ENCODE measurements at regions not wholly inside any gene's neighbourhood (a gene's known extent, or its start where the extent isn't known, plus 50 kb on each side); places are given as distances from the start of the nearest gene placed in this dataset.

DNA sequence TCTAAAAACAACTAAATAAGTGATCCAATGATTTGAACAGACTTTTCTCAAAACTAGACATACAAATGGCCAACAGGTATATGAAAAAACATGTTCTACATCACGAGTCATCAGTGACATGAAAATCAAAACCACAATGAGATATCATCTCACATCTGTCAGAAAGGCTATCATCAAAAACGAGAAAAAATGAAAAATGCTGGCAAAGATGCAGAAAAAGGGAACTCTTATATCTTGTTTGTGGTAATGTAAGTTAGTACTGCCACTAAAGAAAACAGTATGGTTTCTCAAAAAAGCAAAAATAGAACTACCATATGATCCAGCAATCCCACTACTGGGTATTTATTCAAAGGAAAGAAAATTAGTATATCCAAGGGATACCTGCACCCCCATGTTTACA is 152.9 kb upstream of the FOXN2 start:
- TF ChIP-seq ZBTB7A (IDR thresholded peaks at IDR 0.05; ENCODE audit: low read depth) (no peak), FOXM1 (IDR thresholded peaks at IDR 0.05; ENCODE audit: borderline replicate concordance, low read depth) (no peak), CEBPB (IDR thresholded peaks at IDR 0.05) (no peak), TCF12 (IDR thresholded peaks at IDR 0.05; ENCODE audit: low read depth) (no peak), YY1 (IDR thresholded peaks at IDR 0.05; ENCODE audit: low read depth) (no peak)
- TF ChIP-seq, protein P1, sequence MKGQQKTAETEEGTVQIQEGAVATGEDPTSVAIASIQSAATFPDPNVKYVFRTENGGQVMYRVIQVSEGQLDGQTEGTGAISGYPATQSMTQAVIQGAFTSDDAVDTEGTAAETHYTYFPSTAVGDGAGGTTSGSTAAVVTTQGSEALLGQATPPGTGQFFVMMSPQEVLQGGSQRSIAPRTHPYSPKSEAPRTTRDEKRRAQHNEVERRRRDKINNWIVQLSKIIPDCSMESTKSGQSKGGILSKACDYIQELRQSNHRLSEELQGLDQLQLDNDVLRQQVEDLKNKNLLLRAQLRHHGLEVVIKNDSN (IDR thresholded peaks at IDR 0.05), result no peak
- TF ChIP-seq, protein P2, sequence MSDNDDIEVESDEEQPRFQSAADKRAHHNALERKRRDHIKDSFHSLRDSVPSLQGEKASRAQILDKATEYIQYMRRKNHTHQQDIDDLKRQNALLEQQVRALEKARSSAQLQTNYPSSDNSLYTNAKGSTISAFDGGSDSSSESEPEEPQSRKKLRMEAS (IDR thresholded peaks at IDR 0.05), result no peak

DNA sequence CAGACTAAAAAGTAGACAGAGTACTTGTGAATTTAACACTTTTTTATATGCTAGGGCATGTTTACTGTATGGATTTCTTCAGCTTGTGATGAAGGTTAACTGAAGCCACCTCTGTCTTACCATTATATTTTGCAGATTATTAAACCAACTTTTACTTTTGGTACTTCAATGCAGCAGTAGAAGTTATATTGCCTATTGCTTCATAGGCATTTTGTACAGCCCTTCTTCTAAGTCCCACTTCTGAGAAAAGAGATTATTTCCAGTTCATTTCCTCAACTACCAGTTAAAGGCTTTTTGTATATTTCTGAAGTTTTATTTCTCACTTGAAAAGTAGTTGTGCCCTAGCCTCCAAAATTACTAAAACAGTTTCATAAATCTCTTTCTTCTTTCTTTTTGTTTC is 151.7 kb upstream of the FOXN2 start:
- TF ChIP-seq EGR1 (IDR thresholded peaks at IDR 0.05), result no peak
- no peak for TF ChIP-seq CEBPB (IDR thresholded peaks at IDR 0.05)
- TF ChIP-seq TAF1 (IDR thresholded peaks at IDR 0.05; ENCODE audit: low read depth), result no peak
- no peak for TF ChIP-seq CREB1 (IDR thresholded peaks at IDR 0.05; ENCODE audit: low read depth)

DNA sequence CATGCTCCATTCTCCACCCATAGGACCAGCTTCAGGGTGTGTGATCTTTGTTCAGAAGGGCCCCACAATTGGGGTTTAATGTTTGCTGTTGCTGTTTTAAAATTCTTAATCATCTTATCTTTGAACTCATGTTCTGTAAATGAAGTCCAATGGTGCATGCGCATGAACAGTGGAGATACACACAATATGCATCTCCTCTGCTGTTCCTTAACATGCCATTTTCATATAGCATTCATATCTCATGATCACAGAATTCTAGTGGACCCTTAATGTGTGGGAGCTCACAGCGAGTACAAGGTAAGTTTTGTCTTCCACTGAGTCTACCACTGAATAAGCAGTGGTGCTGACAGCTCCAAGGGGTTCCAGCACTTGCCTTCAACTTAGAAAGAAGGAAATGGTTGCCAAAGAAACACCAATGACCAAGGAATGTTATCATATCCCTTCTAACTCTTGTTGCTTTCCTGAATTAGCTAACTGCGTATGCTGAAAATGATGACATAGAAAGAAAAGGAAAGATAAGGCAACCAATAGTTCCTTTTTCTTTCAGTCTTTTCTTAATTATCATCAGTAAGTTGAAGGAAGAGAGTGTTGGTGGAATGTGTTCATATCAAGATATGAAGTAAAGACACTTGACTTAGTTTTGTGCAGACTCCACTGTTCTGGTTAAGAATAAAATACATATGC is 149.3 kb upstream of the FOXN2 start:
- TF ChIP-seq CREB1 (IDR thresholded peaks at IDR 0.05; ENCODE audit: low read depth) (no peak), YY1 (IDR thresholded peaks at IDR 0.05; ENCODE audit: low read depth) (no peak), CEBPB (IDR thresholded peaks at IDR 0.05) (no peak), EP300 (IDR thresholded peaks at IDR 0.05; ENCODE audit: borderline replicate concordance) (no peak), RAD21 (IDR thresholded peaks at IDR 0.05; ENCODE audit: low read depth) (no peak), TCF12 (IDR thresholded peaks at IDR 0.05; ENCODE audit: low read depth) (no peak), NFIC (IDR thresholded peaks at IDR 0.05) (no peak), TAF1 (IDR thresholded peaks at IDR 0.05; ENCODE audit: low read depth) (no peak), FOXM1 (IDR thresholded peaks at IDR 0.05; ENCODE audit: borderline replicate concordance, low read depth) (no peak), ZBTB7A (IDR thresholded peaks at IDR 0.05; ENCODE audit: low read depth) (no peak), TEAD4 (IDR thresholded peaks at IDR 0.05) (no peak), EGR1 (IDR thresholded peaks at IDR 0.05) (no peak)
- TF ChIP-seq, protein P2 (IDR thresholded peaks at IDR 0.05), result no peak
- TF ChIP-seq, protein P3, sequence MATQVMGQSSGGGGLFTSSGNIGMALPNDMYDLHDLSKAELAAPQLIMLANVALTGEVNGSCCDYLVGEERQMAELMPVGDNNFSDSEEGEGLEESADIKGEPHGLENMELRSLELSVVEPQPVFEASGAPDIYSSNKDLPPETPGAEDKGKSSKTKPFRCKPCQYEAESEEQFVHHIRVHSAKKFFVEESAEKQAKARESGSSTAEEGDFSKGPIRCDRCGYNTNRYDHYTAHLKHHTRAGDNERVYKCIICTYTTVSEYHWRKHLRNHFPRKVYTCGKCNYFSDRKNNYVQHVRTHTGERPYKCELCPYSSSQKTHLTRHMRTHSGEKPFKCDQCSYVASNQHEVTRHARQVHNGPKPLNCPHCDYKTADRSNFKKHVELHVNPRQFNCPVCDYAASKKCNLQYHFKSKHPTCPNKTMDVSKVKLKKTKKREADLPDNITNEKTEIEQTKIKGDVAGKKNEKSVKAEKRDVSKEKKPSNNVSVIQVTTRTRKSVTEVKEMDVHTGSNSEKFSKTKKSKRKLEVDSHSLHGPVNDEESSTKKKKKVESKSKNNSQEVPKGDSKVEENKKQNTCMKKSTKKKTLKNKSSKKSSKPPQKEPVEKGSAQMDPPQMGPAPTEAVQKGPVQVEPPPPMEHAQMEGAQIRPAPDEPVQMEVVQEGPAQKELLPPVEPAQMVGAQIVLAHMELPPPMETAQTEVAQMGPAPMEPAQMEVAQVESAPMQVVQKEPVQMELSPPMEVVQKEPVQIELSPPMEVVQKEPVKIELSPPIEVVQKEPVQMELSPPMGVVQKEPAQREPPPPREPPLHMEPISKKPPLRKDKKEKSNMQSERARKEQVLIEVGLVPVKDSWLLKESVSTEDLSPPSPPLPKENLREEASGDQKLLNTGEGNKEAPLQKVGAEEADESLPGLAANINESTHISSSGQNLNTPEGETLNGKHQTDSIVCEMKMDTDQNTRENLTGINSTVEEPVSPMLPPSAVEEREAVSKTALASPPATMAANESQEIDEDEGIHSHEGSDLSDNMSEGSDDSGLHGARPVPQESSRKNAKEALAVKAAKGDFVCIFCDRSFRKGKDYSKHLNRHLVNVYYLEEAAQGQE (IDR thresholded peaks at IDR 0.05; ENCODE audit: low read depth), result no peak
- TF ChIP-seq, protein P1 (IDR thresholded peaks at IDR 0.05), result no peak

DNA sequence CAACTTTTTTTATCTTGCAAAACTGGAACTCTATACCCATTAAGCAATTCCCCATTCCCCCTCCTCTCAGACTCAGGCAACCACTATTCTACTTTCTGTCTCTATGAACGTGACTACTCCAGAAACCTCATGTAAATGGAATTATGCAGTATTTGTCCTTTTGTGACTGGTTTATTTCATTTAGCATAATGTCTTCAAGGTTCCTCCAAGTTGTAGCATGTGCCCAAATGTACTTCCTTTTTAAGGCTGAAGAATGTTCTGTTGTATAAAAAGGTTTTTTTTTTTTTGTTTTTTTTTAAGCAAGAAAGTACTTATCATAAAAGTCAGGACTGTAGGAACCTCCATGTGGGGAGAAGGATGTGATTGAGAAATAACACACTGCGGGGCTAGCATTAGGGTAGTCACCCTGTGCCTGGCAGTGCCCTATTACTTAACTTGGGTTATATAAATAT is 145.3 kb upstream of the FOXN2 start:
- TF ChIP-seq NFIC (IDR thresholded peaks at IDR 0.05), result no peak

DNA sequence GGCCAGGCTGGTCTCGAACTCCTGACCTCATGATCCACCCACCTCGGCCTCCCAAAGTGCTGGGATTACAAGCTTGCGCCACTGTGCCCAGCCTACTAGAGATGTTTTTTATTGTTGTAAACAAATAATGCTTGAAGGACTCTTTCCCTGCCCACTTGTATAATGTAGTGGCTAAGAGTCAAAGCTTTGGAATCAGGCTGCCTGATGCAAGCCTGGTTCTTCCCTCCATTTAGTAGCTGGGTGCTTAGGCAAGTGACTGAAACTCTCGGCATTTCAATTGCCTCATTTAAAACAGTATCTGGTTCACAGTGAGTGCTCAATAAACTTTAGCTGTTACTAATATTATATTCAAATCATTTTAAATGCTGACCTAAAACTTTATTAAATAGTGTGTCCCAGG is 144.2 kb upstream of the FOXN2 start:
- TF ChIP-seq, protein P1 (IDR thresholded peaks at IDR 0.05), result no peak
- TF ChIP-seq ZBTB7A (IDR thresholded peaks at IDR 0.05; ENCODE audit: low read depth) (no peak), EGR1 (IDR thresholded peaks at IDR 0.05) (no peak), RAD21 (IDR thresholded peaks at IDR 0.05; ENCODE audit: low read depth) (no peak), CREB1 (IDR thresholded peaks at IDR 0.05; ENCODE audit: low read depth) (no peak), NFIC (IDR thresholded peaks at IDR 0.05) (no peak), TCF12 (IDR thresholded peaks at IDR 0.05; ENCODE audit: low read depth) (no peak), CEBPB (IDR thresholded peaks at IDR 0.05) (no peak), TEAD4 (IDR thresholded peaks at IDR 0.05) (no peak), EP300 (IDR thresholded peaks at IDR 0.05; ENCODE audit: borderline replicate concordance) (no peak), TAF1 (IDR thresholded peaks at IDR 0.05; ENCODE audit: low read depth) (no peak), FOXM1 (IDR thresholded peaks at IDR 0.05; ENCODE audit: borderline replicate concordance, low read depth) (no peak), YY1 (IDR thresholded peaks at IDR 0.05; ENCODE audit: low read depth) (no peak)
- TF ChIP-seq, protein P3 (IDR thresholded peaks at IDR 0.05; ENCODE audit: low read depth), result no peak
- TF ChIP-seq, protein P2 (IDR thresholded peaks at IDR 0.05), result no peak
